ENCODE measurements at regions not wholly inside any gene's neighbourhood (a gene's known extent, or its start where the extent isn't known, plus 50 kb on each side); places are given as distances from the start of the nearest gene placed in this dataset.

GRCh38 chr5:4411664-4412063 is 728.5 kb upstream of the ADAMTS16 start:
- no peaks in the 10 kb centered on the region for H3K4me1 Mint-ChIP-seq (ENCODE audit: low read depth)
- no peak for ATAC-seq
- H3K27me3 Mint-ChIP-seq = no peaks in the 10 kb centered on the region
- no peaks in the 10 kb centered on the region for H3K36me3 Mint-ChIP-seq (ENCODE audit: low read depth)
- no peak for TF ChIP-seq CTCF (IDR thresholded peaks at IDR 0.05)
- peaks cover 6% of the 10 kb centered on the region for H3K9me3 Mint-ChIP-seq
- no peak overlapping the region for H3K27ac Mint-ChIP-seq
- no peak for DNase-seq
- H3K4me3 Mint-ChIP-seq = no peak overlapping the region
- intact Hi-C loops (cut with micrococcal nuclease) = no loop called here
- POLR2A ChIA-PET = interaction anchor here (0.6 kb wide), 1 partner anchor 393 kb away, joined by 3 read pairs; no protein-coding TSS in a partner anchor
- CTCF ChIA-PET = no interaction called here

GRCh38 chr5:4413996-4414395 is 726.1 kb upstream of the ADAMTS16 start:
- ATAC-seq (no peak), DNase-seq (no peak)
- ChIA-PET CTCF (no interaction called here), POLR2A (no interaction called here)
- no peak for TF ChIP-seq CTCF (IDR thresholded peaks at IDR 0.05)
- intact Hi-C loops (cut with micrococcal nuclease) = no loop called here
- Mint-ChIP-seq H3K27ac (no peak overlapping the region), H3K4me3 (no peak overlapping the region), H3K36me3 (ENCODE audit: low read depth) (no peaks in the 10 kb centered on the region), H3K9me3 (peaks cover 7% of the 10 kb centered on the region), H3K4me1 (ENCODE audit: low read depth) (no peaks in the 10 kb centered on the region), H3K27me3 (no peaks in the 10 kb centered on the region)

GRCh38 chr5:4418084-4418483 is 722.0 kb upstream of the ADAMTS16 start:
- Mint-ChIP-seq H3K4me3 (no peak overlapping the region), H3K9me3 (peaks cover 7% of the 10 kb centered on the region), H3K27me3 (no peaks in the 10 kb centered on the region), H3K4me1 (ENCODE audit: low read depth) (no peaks in the 10 kb centered on the region), H3K36me3 (ENCODE audit: low read depth) (no peaks in the 10 kb centered on the region), H3K27ac (no peak overlapping the region)
- no peak for ATAC-seq
- ChIA-PET CTCF (no interaction called here), POLR2A (no interaction called here)
- DNase-seq = no peak
- intact Hi-C loops (cut with micrococcal nuclease) = no loop called here
- TF ChIP-seq CTCF (IDR thresholded peaks at IDR 0.05) = no peak

- DNase-seq = no peak
- no peaks in the 10 kb centered on the region for H3K36me3 Mint-ChIP-seq (ENCODE audit: low read depth)
- no peak for ATAC-seq
- no peak overlapping the region for H3K4me3 Mint-ChIP-seq
- CTCF ChIA-PET = no interaction called here
- peaks cover 8% of the 10 kb centered on the region for H3K9me3 Mint-ChIP-seq
- no peak for TF ChIP-seq CTCF (IDR thresholded peaks at IDR 0.05)
- intact Hi-C loops (cut with micrococcal nuclease) = no loop called here
- H3K4me1 Mint-ChIP-seq (ENCODE audit: low read depth) = no peaks in the 10 kb centered on the region
- no peak overlapping the region for H3K27ac Mint-ChIP-seq
- H3K27me3 Mint-ChIP-seq = no peaks in the 10 kb centered on the region
- POLR2A ChIA-PET = no interaction called here
Measured at GRCh38 chr5:4419281-4419680, 720.8 kb upstream of the ADAMTS16 start.

GRCh38 chr5:4420177-4420576 is 720.0 kb upstream of the ADAMTS16 start:
- POLR2A ChIA-PET = no interaction called here
- H3K27ac Mint-ChIP-seq = no peak overlapping the region
- CTCF ChIA-PET = no interaction called here
- no peak for TF ChIP-seq CTCF (IDR thresholded peaks at IDR 0.05)
- no peaks in the 10 kb centered on the region for H3K4me1 Mint-ChIP-seq (ENCODE audit: low read depth)
- no peaks in the 10 kb centered on the region for H3K36me3 Mint-ChIP-seq (ENCODE audit: low read depth)
- DNase-seq (no peak), ATAC-seq (no peak)
- H3K27me3 Mint-ChIP-seq = no peaks in the 10 kb centered on the region
- intact Hi-C loops (cut with micrococcal nuclease) = no loop called here
- H3K4me3 Mint-ChIP-seq = no peak overlapping the region
- peaks cover 8% of the 10 kb centered on the region for H3K9me3 Mint-ChIP-seq
